ENCODE measurements at regions not wholly inside any gene's neighbourhood (a gene's known extent, or its start where the extent isn't known, plus 50 kb on each side); places are given as distances from the start of the nearest gene placed in this dataset.

DNA sequence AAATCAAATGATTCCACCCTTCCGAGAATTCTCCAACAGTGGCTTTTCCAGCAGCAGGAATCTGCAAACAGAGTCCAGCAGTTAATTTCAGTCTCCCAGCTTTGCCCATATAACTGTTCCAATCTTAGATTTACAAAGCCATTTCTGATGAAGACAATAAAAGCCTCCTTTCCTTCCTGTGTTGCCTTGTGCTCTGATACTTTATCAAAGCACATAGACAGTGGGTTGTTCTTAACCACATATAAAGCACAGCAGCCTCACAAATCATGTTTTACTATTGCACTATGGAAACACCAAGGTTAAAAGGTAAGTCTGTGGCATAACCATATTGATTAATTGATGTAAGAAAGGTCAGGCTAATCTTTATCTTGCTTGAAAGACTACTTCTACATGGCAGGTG is 89.8 kb upstream of the MMADHC start:
- no peaks in the 10 kb centered on the region for H3K36me3 ChIP-seq (ENCODE audit: control insufficient read depth, insufficient read depth, low read length)
- no peaks in the 10 kb centered on the region for H3K27me3 ChIP-seq (ENCODE audit: control insufficient read depth, insufficient read depth, low read length)
- H3K27me3 Mint-ChIP-seq, result peaks cover 4% of the 10 kb centered on the region
- peaks cover 0 to 10% (median 3%) of the 10 kb centered on the region in 7 donors for H3K9me3 Mint-ChIP-seq
- peaks cover 0 to 3% of the 10 kb centered on the region in 2 experiments for H3K9me3 ChIP-seq (ENCODE audit: control insufficient read depth in 2 of 2, low read length in 2 of 2)
- ATAC-seq (ENCODE audit: low read depth in 2 of 2), result no peak
- H3K27ac ChIP-seq (ENCODE audit: insufficient read depth, low read length, poor library complexity, severe bottlenecking), result no peak overlapping the region
- H3K4me3 Mint-ChIP-seq, result no peak overlapping the region
- no peaks in the 10 kb centered on the region for H3K4me1 Mint-ChIP-seq
- no peak for DNase-seq
- no peak overlapping the region for H3K27ac Mint-ChIP-seq
- H3K4me1 ChIP-seq (ENCODE audit: control insufficient read depth, insufficient read depth, low read length, poor library complexity, severe bottlenecking), result no peaks in the 10 kb centered on the region
- no peaks in the 10 kb centered on the region for H3K36me3 Mint-ChIP-seq
- no peak overlapping the region for H3K4me3 ChIP-seq (ENCODE audit: low read depth, low read length)

DNA sequence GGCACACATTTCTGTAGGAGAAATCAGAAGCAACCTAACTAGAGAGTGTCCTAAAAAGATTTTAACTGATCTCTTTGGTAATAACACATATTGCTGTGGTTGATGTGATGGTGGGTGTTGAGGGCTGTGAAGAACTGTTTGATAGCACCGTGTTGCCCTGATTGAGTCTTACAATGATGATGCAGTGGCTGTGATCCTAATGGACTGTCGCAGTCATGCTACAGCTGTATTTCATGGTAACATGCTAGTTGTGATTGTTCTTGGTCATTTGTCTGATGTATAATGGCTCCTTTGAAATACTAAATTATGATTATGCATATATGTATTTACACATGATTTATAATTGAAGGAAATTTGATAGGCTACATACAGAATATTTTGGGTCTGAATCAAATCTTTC is 82.5 kb upstream of the MMADHC start:
- Mint-ChIP-seq H3K27me3 (peaks cover 5% of the 10 kb centered on the region), H3K4me1 (no peaks in the 10 kb centered on the region), H3K4me3 (no peak overlapping the region), H3K9me3 (peaks cover 0 to 10% (median 3%) of the 10 kb centered on the region in 7 donors), H3K36me3 (no peaks in the 10 kb centered on the region), H3K27ac (no peak overlapping the region)
- Histone ChIP-seq H3K36me3 (ENCODE audit: control insufficient read depth, insufficient read depth, low read length) (no peaks in the 10 kb centered on the region), H3K4me3 (ENCODE audit: low read depth, low read length) (no peak overlapping the region), H3K4me1 (ENCODE audit: control insufficient read depth, insufficient read depth, low read length, poor library complexity, severe bottlenecking) (no peaks in the 10 kb centered on the region), H3K27me3 (ENCODE audit: control insufficient read depth, insufficient read depth, low read length) (no peaks in the 10 kb centered on the region), H3K9me3 (ENCODE audit: control insufficient read depth in 2 of 2, low read length in 2 of 2) (no peaks in the 10 kb centered on the region), H3K27ac (ENCODE audit: insufficient read depth, low read length, poor library complexity, severe bottlenecking) (no peak overlapping the region)
- ATAC-seq (ENCODE audit: low read depth in 2 of 2) (no peak), DNase-seq (no peak)

DNA sequence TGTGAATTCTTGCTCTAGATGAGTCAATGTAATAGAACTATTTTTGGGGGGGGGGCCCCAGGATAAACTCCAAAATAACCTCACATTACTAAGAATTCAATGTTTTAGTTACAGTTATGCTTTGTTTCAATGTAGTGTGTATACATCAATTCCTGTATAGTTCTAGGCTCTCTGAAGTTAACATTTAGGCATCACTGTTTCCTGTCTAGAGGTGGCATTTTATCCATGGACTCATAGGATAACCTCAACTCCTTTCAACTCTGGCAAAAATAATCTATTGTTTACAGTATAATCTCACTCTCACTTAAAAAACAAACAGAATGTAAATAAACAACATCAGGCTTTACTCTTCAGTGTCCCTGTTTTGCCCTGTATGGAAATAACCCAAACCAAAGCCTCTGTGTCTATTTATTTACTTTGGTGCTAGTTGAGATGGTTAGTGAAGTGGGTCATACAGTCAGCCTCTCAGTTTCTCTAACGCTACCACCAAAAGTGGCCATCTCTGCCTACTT is 79.3 kb upstream of the MMADHC start:
- DNase-seq, result no peak
- H3K36me3 Mint-ChIP-seq, result no peaks in the 10 kb centered on the region
- no peak for ATAC-seq (ENCODE audit: low read depth in 2 of 2)

DNA sequence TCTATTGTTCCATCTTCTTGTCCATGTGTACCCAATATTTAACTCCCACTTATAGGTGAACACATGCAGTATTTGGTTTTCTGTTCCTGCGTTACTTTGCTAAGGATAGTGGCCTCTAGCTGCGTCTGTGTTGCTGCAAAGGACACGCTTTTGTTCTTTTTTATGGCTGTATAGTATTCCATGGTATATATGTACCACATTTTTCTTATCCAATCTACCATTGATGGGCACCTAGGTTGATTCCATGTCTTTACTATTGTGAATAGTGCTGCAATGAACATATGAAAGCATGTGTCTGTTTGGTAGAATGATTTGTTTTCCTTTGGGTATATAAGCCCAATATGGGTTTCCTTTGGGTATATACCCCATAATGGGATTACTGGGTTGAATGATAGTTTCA is 77.3 kb upstream of the MMADHC start:
- H3K9me3 ChIP-seq (ENCODE audit: control insufficient read depth in 2 of 2, low read length in 2 of 2), result no peaks in the 10 kb centered on the region
- peaks cover under 1% of the 10 kb centered on the region for H3K27me3 Mint-ChIP-seq
- no peak overlapping the region for H3K4me3 Mint-ChIP-seq
- H3K9me3 Mint-ChIP-seq, result peaks cover 0 to 6% (median under 1%) of the 10 kb centered on the region in 7 donors
- no peaks in the 10 kb centered on the region for H3K36me3 ChIP-seq (ENCODE audit: control insufficient read depth, insufficient read depth, low read length)
- H3K4me1 Mint-ChIP-seq, result no peaks in the 10 kb centered on the region
- H3K36me3 Mint-ChIP-seq, result no peaks in the 10 kb centered on the region
- no peak overlapping the region for H3K27ac Mint-ChIP-seq
- DNase-seq (no peak), ATAC-seq (ENCODE audit: low read depth in 2 of 2) (no peak)
- H3K4me1 ChIP-seq (ENCODE audit: control insufficient read depth, insufficient read depth, low read length, poor library complexity, severe bottlenecking), result no peaks in the 10 kb centered on the region
- no peaks in the 10 kb centered on the region for H3K27me3 ChIP-seq (ENCODE audit: control insufficient read depth, insufficient read depth, low read length)
- H3K4me3 ChIP-seq (ENCODE audit: low read depth, low read length), result no peak overlapping the region
- H3K27ac ChIP-seq (ENCODE audit: insufficient read depth, low read length, poor library complexity, severe bottlenecking), result no peak overlapping the region

More for the DNA sequence above, 79.3 kb upstream of the MMADHC start:
- H3K9me3 ChIP-seq (ENCODE audit: control insufficient read depth in 2 of 2, low read length in 2 of 2), result no peaks in the 10 kb centered on the region
- H3K4me3 ChIP-seq (ENCODE audit: low read depth, low read length), result no peak overlapping the region
- Mint-ChIP-seq H3K4me1 (no peaks in the 10 kb centered on the region), H3K27ac (no peak overlapping the region), H3K4me3 (no peak overlapping the region), H3K27me3 (peaks cover 5% of the 10 kb centered on the region), H3K9me3 (peaks cover 0 to 12% (median 3%) of the 10 kb centered on the region in 7 donors)
- no peaks in the 10 kb centered on the region for H3K36me3 ChIP-seq (ENCODE audit: control insufficient read depth, insufficient read depth, low read length)
- H3K27me3 ChIP-seq (ENCODE audit: control insufficient read depth, insufficient read depth, low read length), result no peaks in the 10 kb centered on the region
- H3K27ac ChIP-seq (ENCODE audit: insufficient read depth, low read length, poor library complexity, severe bottlenecking), result no peak overlapping the region
- no peaks in the 10 kb centered on the region for H3K4me1 ChIP-seq (ENCODE audit: control insufficient read depth, insufficient read depth, low read length, poor library complexity, severe bottlenecking)

DNA sequence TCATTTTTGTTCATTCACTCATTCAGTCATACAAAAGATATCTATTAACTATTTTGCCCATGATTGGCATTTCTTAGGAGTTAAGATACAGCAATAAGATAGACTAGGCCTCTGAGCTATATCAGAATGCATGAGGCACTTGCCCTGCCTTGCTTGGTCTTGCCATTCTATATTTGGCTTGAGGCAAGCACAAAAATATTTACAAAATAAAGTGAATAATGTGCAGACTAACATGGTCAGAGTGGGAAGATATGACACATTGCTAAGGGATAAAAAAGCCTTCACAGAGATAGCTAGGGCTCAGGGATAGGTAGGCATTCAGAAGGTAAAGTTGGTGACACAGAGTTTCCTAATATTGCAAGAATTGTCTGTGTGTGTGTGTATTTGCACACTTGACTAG is 75.0 kb upstream of the MMADHC start:
- Histone ChIP-seq H3K4me1 (ENCODE audit: control insufficient read depth, insufficient read depth, low read length, poor library complexity, severe bottlenecking) (no peaks in the 10 kb centered on the region), H3K4me3 (ENCODE audit: low read depth, low read length) (no peak overlapping the region), H3K36me3 (ENCODE audit: control insufficient read depth, insufficient read depth, low read length) (no peaks in the 10 kb centered on the region), H3K27me3 (ENCODE audit: control insufficient read depth, insufficient read depth, low read length) (no peaks in the 10 kb centered on the region), H3K27ac (ENCODE audit: insufficient read depth, low read length, poor library complexity, severe bottlenecking) (no peak overlapping the region), H3K9me3 (ENCODE audit: control insufficient read depth in 2 of 2, low read length in 2 of 2) (no peaks in the 10 kb centered on the region)
- Mint-ChIP-seq H3K27ac (no peak overlapping the region), H3K9me3 (peaks cover 0 to 6% (median 1%) of the 10 kb centered on the region in 7 donors), H3K27me3 (no peaks in the 10 kb centered on the region), H3K4me3 (no peak overlapping the region), H3K4me1 (no peaks in the 10 kb centered on the region), H3K36me3 (no peaks in the 10 kb centered on the region)
- no peak for ATAC-seq (ENCODE audit: low read depth in 2 of 2)
- DNase-seq, result no peak

DNA sequence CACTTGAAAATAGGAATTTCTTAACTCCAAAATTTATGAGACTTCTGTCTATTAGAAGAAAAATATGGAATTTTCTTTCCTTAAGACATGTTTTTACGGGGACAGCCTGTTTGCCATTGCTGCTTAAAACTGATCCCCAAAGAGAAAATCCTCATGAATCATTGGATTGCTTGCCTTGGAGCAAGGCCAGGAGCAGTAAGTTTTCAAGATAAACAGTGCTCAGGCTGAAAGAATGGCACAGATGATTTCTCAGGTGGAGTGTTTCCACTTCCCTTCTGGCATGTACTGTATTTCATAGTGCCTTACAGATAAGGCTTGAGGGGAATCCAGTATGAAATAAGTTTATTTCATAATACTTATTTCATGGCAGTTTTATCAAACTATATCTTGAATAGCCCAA is 74.3 kb upstream of the MMADHC start:
- no peak overlapping the region for H3K27ac ChIP-seq (ENCODE audit: insufficient read depth, low read length, poor library complexity, severe bottlenecking)
- H3K36me3 ChIP-seq (ENCODE audit: control insufficient read depth, insufficient read depth, low read length), result no peaks in the 10 kb centered on the region
- no peaks in the 10 kb centered on the region for H3K36me3 Mint-ChIP-seq
- H3K4me3 Mint-ChIP-seq, result no peak overlapping the region
- no peak overlapping the region for H3K27ac Mint-ChIP-seq
- peaks cover 0 to 6% (median 1%) of the 10 kb centered on the region in 7 donors for H3K9me3 Mint-ChIP-seq
- no peaks in the 10 kb centered on the region for H3K9me3 ChIP-seq (ENCODE audit: control insufficient read depth in 2 of 2, low read length in 2 of 2)
- no peaks in the 10 kb centered on the region for H3K4me1 Mint-ChIP-seq
- no peak for ATAC-seq (ENCODE audit: low read depth in 2 of 2)
- no peak overlapping the region for H3K4me3 ChIP-seq (ENCODE audit: low read depth, low read length)
- DNase-seq, result no peak
- no peaks in the 10 kb centered on the region for H3K27me3 Mint-ChIP-seq
- H3K4me1 ChIP-seq (ENCODE audit: control insufficient read depth, insufficient read depth, low read length, poor library complexity, severe bottlenecking), result no peaks in the 10 kb centered on the region
- no peaks in the 10 kb centered on the region for H3K27me3 ChIP-seq (ENCODE audit: control insufficient read depth, insufficient read depth, low read length)

DNA sequence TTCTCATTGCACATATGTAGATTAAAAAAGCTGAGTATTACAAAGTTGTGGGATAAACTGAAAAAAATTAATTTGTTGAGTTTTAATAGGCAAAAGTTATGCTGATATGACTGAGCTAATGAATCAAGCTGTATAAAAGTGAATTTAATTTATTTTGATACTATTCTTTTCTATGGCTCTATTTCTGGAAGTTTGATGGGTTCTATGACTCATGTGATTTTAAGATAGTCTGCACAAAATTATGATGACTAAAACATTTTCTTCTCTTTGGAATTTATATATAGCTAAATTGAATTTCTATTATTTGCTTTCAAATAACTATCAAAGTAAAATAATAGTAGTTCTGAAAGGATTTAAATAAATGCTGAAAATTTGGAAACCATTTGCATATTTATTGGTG is 71.0 kb upstream of the MMADHC start:
- no peaks in the 10 kb centered on the region for H3K36me3 ChIP-seq (ENCODE audit: control insufficient read depth, insufficient read depth, low read length)
- H3K4me1 ChIP-seq (ENCODE audit: control insufficient read depth, insufficient read depth, low read length, poor library complexity, severe bottlenecking), result no peaks in the 10 kb centered on the region
- Mint-ChIP-seq H3K27me3 (no peaks in the 10 kb centered on the region), H3K27ac (no peak overlapping the region), H3K4me1 (no peaks in the 10 kb centered on the region), H3K9me3 (peaks cover 0 to 8% (median 1%) of the 10 kb centered on the region in 7 donors), H3K36me3 (no peaks in the 10 kb centered on the region), H3K4me3 (no peak overlapping the region)
- ATAC-seq (ENCODE audit: low read depth in 2 of 2) (no peak), DNase-seq (no peak)
- no peaks in the 10 kb centered on the region for H3K27me3 ChIP-seq (ENCODE audit: control insufficient read depth, insufficient read depth, low read length)
- no peaks in the 10 kb centered on the region for H3K9me3 ChIP-seq (ENCODE audit: control insufficient read depth in 2 of 2, low read length in 2 of 2)
- no peak overlapping the region for H3K4me3 ChIP-seq (ENCODE audit: low read depth, low read length)
- H3K27ac ChIP-seq (ENCODE audit: insufficient read depth, low read length, poor library complexity, severe bottlenecking), result no peak overlapping the region

DNA sequence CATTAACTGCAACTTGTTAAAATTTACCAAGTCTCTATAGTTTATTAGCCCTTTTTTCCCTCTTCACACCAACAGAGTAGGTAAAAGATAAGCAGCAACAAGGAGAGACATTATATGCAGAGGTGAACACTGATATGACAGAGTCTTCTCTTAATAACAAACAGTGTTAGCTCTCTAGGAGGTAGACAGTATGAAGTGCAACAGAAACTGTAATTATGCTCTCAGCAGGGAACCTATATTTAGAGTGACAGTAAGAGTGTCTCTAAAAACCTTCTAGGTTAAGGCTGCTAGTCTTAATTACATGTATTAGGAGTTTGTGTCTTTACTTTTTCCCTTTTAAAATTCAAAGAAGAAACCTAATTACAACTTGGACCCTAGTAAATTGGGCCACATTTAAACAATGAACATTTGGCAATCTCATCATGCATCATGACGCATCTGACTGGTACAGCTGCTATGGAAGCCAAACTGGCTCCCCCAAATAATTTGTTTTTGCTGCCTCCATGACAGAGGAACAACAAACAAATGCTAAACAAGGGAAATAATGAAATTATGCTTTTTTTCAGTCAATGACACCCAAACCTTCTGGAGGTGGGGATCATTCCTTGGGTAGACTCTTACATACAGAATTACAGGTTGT is 69.9 kb upstream of the MMADHC start:
- no peaks in the 10 kb centered on the region for H3K4me1 Mint-ChIP-seq
- Histone ChIP-seq H3K27me3 (ENCODE audit: control insufficient read depth, insufficient read depth, low read length) (no peaks in the 10 kb centered on the region), H3K36me3 (ENCODE audit: control insufficient read depth, insufficient read depth, low read length) (no peaks in the 10 kb centered on the region), H3K4me3 (ENCODE audit: low read depth, low read length) (no peak overlapping the region), H3K4me1 (ENCODE audit: control insufficient read depth, insufficient read depth, low read length, poor library complexity, severe bottlenecking) (no peaks in the 10 kb centered on the region), H3K27ac (ENCODE audit: insufficient read depth, low read length, poor library complexity, severe bottlenecking) (no peak overlapping the region), H3K9me3 (ENCODE audit: control insufficient read depth in 2 of 2, low read length in 2 of 2) (no peaks in the 10 kb centered on the region)
- H3K36me3 Mint-ChIP-seq, result no peaks in the 10 kb centered on the region
- no peaks in the 10 kb centered on the region for H3K27me3 Mint-ChIP-seq
- no peak overlapping the region for H3K4me3 Mint-ChIP-seq
- peaks cover 0 to 8% (median 1%) of the 10 kb centered on the region in 7 donors for H3K9me3 Mint-ChIP-seq
- no peak overlapping the region for H3K27ac Mint-ChIP-seq
- DNase-seq, result no peak
- ATAC-seq (ENCODE audit: low read depth in 2 of 2), result no peak
